Hypothalamus (tissue), 51 donors: ENCODE measurements at regions not wholly inside any gene's neighbourhood (a gene's known extent, or its start where the extent isn't known, plus 50 kb on each side); places are given as distances from the start of the nearest gene placed in this dataset.

Experiments
- DNase-seq, 51 donors: peaks; one replicate each; lab custom pipeline; 2025; lab: John Stamatoyannopoulos, UW

DNA sequence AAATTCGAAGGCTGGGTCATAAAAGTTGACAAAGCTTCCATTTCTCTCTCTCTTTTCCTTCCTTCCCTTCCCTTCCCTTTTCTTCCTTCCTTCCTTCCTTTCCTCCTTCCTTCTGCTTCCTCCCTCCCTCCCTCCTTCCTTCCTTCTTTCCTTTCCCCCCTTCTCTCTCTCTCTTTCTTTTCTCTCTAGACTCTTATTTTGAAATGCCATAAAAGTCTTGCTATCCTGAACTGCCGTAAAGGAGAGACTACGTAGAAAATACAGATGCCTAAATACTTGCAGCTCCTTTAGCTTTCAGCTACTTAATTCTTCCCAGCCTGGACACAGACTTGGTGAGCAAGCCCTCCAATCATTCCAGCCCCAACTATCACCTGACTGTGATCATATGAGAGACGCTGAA, 1644.4 kb downstream of the FAM181B start:
- DNase-seq: no peak

DNA sequence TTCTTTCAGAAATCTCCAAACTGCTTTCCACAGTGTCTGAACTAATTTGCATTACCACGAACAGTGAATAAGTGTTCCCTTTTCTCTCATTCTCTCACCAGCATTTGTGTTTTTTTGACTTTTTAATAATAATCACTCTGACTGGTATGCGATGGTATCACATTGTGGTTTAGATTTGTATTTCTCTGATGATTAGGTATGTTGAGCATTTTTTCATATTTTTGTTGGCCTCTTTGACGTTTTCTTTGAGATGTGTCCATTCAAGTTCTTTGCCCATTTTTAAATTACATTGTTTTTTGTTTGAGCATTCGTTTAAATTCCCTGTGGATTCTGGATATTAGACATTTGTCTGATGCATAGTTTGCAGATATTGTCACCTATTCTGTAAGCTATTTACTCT, 1639.6 kb upstream of the TENM4 start:
- no peak for DNase-seq

DNA sequence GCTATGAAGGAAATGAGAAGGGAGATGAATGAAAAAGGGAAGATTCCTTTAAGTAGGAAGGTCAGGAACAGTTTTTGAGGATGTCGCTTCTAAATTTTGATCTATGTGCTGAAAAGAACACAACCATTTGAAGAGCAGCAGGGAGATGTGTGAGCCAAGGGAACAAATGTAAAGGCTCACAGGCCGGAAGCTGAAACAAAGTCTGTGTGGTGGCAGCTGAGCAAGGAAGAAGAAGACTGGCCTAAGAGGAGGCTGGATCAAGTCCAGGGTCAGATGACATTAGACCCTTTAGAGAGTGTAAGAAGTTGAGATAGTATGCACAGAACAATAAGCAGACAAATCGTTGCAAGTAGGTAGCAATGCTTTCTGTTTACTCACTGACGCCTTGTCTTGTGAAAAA, 1631.4 kb upstream of the TENM4 start:
- no peak for DNase-seq

- DNase-seq: no peak
These were observed 1630.8 kb upstream of the TENM4 start for GRCh38 chr11:81071606-81072005.

GRCh38 chr11:81070948-81071347, 1630.1 kb upstream of the TENM4 start:
- no peak for DNase-seq

DNA sequence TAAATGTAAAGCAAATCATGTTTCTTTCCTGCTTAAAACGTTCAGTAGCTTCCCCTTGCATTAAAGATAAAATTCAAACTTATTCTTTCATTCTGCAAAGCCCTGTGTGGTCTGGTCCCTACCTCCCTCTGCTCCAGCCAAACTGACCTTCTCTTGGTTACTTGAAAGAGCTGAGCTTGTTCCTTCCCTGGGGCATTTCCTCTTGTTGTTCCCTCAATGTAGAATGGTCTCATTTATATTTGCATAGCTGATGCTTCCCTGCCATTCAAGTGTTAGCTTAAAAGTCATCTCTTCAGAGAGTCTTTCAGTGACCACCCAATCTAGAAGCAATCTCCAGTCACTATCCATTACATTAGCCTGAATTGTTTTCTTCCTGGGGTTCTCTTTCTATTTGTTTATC, 1618.5 kb upstream of the TENM4 start:
- DNase-seq: no peak

GRCh38 chr11:81052344-81053158, 1611.7 kb upstream of the TENM4 start:
- DNase-seq: no peak

DNA sequence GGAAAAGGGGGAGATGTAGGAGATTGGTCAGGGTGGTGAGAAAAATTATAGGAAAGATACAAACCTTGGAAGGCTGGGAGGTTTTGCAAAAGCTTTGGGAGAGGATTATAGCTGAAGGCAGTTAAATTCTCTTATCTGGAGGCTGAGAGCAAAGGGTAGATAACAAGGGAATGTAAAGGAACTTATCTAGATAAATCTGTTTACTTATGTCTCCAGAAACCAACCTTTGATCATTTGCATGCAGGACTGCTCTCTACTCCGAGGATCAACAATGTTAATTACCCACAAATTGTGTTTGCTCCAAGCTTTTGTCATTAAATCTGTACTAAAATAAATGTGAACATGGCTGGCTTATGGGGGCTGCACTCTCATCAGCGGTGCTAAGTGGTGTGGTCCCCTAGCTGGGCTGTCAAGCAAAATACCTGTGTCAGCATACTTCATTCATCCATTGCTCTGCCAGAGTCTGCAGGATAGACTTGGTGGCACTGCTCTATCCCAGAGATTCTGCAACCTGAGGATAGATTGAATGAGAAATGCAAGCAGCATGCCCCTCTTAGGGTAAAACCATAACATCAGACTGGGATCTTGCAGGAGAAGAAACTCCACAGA, 1599.2 kb upstream of the TENM4 start:
- no peak for DNase-seq

DNA sequence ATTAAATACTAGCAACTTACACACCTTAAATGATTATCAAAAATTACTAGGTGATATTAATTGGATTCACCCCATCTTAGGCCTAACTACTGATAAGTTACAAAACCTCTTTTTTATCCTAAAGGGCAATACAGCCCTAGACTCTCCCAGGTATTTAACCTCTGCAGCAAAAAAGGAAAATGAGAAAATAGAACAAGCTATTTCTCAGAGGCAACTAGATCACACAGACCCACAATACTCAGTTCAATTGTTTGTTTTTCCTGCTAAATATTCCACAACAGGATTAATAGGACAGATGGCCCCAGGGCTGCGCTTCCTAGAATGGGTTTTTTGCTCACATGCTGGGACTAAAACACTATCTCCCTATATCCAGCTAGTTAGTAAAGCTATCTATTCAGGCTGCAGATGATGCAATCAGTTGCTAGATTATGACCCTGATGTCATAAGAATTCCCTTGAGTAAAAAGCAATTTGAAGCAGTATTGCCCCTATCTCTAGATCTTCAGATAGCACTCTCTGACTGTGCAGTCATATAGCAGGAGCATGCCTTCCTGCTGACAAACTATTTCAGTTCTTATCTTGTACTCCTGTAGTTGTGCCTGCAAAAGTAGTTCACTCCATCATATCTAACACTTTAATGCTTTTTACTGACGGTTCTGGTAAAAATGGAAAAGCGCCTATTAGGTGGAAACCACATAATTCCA, 1595.5 kb upstream of the TENM4 start:
- DNase-seq: no peak

DNA sequence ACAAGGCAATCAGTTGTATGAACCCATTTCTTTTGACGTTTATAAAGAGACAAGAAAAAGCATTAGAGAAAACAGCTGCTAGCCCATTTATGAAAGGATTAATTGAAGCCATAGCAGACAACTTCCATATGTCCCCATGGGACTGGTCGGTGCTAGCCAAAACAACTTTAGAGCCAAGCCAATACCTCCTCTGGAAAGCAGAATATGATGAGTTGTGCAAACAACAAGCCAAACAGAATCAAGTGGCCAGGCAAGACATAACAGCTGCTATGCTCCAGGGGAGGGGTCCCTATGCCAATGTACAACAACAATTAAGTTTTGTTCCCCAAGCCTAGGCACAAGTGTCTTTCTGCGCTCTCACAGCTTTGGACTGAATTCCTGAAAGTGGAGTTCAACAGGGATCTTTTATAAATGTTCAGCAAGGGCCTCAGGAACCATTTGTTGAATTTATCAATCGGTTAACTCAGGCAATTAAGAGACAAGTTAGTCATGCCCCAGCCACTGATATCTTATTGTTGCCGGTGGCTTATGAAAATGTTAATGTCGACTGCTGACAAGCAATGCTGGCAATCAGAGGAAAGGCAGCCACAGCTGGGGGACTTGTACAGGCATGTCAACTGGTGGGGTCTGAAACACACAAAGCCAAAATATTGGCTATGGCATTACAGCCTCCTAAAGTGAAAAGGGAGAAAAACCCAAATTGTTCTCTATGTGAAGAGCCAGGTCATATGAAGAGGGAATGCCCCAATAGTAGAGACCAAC, 1593.1 kb upstream of the TENM4 start:
- DNase-seq: no peak

- DNase-seq: no peak
These were observed 1592.1 kb upstream of the TENM4 start for GRCh38 chr11:81032906-81033305.

DNA sequence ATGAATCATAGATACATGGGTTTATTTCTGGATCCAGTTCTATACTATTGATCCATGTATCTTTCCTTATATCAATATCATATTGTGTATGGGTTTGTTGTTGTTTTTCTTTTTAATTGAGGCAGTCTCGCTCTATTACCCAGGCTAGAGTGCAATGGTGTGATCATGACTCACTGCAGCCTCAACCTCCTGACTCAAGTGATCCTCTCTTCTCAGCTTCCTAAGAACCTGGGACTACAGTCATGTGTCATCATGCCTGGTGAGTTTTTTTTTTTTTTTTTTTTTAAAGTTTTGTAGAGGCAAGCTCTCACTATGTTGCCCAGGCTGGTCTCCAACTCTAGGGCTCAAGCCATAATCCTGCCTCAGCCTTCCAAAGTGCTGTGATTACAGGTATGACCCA, 1589.4 kb upstream of the TENM4 start:
- no peak for DNase-seq

DNA sequence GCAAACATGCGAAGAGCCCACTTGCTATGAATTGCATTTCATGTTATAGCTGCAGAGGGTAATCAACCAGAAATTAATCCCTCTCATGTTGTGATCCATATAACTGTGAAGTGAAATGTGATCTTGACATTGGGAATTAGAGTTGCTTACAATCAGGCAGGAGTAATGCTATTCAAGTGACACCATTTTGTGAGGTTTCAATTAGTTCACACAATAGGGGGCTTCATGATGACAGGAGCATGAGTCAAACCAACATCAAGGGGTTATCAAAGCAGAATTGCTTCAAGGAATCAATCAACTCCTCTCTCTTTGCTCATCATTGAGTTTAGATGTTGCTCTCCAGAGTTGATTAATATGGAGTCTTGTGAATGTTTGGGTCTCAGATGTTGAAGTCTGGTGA, 1585.2 kb upstream of the TENM4 start:
- DNase-seq: no peak

DNA sequence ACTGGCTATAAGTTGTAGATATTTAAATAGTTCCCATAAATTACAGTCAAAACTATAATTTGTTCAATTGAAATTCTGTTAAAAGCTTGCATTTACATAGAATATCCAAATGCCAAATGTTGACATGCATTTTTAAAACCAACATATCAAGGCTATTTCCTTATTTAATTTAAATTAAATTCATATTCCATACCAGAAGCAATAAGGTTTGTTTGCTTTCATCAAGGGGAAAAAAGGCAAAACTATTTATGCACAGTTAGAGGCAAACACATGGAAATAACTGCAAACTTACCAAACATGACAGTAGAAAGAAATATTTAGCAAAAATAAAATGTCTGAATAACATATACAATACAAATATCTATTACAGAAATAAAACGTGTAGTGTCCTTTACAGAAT, 1581.2 kb upstream of the TENM4 start:
- no peak for DNase-seq

DNA sequence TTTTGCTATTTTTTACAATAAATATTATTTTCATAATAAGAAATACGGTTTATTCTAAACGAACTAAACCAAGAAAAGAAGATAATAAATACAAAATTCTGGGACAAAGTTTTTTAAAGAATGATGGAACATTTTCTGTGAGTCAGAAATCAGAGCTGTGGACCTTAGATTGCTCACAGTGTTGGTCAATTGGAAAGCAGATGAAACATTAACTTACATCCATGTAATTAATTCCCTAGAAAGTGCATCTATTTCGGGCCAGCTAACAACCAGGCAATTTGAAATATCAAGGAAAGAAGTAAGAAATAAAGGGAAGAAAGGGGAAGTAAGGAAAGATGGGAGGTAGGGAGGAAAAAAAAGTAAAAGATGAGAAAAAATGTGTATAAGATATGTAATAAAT, 1569.8 kb upstream of the TENM4 start:
- DNase-seq: no peak

GRCh38 chr11:81007046-81007445, 1566.2 kb upstream of the TENM4 start:
- DNase-seq: no peak

GRCh38 chr11:81005595-81005994, 1564.8 kb upstream of the TENM4 start:
- peak in 1 of 51 donors; percentile 11 for DNase-seq

- peak in 1 of 51 donors; percentile 1 for DNase-seq
These were observed 1563.7 kb upstream of the TENM4 start for GRCh38 chr11:81004576-81004975.

GRCh38 chr11:81002374-81002773, 1561.5 kb upstream of the TENM4 start:
- no peak for DNase-seq

DNA sequence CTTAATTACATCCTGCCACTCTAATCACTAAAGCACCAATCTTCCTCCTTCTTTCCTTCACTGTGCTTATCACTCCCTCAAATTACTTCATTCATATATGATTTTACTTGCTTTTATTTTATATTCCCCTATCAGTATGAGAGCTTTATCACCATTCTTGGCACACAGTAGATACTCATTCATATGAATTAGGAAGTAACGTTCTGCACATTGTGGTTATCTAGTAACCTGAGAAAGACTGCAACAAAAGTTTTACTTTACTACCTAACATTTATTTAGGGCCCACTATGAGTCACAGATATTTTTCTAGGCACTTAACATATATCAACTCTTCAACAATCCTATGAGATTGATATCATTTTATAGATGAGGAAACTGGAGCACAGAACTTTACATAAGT, 1559.9 kb upstream of the TENM4 start:
- no peak for DNase-seq

GRCh38 chr11:81000334-81000733, 1559.5 kb upstream of the TENM4 start:
- DNase-seq: no peak
